Fibroblast of lung (primary cell): ENCODE measurements at regions not wholly inside any gene's neighbourhood (a gene's known extent, or its start where the extent isn't known, plus 50 kb on each side); places are given as distances from the start of the nearest gene placed in this dataset.
A peak's percentile ranks its signal among the peaks of the same experiment; 100 is the strongest.

Experiments used
- DNase-seq, 2 donors: peaks; one replicate each; pipeline versions ENCODE4 v3.0.0 to v3.0.0-alpha.2; 2010; ENCODE audit warnings: low read depth in 2 of 2
- H2AFZ ChIP-seq: 2 replicates; pipeline ENCODE4 v1.5.1; 2012; ENCODE audit warnings: low read length, control low read depth, inconsistent platforms
- H3K27ac ChIP-seq: 2 replicates; pipeline ENCODE4 v1.5.1; 2011; ENCODE audit warnings: low read length, control low read depth; ENCODE audit not compliant: insufficient read depth
- H3K27me3 ChIP-seq: 2 replicates; pipeline ENCODE4 v1.5.1; 2011; ENCODE audit warnings: mild to moderate bottlenecking, low read length; ENCODE audit not compliant: control insufficient read depth, insufficient read depth
- H3K36me3 ChIP-seq: 2 replicates; pipeline ENCODE4 v1.5.1; 2011; ENCODE audit warnings: low read length; ENCODE audit not compliant: control insufficient read depth, insufficient read depth
- H3K4me1 ChIP-seq: 2 replicates; pipeline ENCODE4 v1.5.1; 2011; ENCODE audit warnings: low read length; ENCODE audit not compliant: control insufficient read depth, insufficient read depth; ENCODE audit errors: extremely low read depth
- H3K4me2 ChIP-seq: 2 replicates; pipeline ENCODE4 v1.5.1; 2011; ENCODE audit warnings: low read length, control low read depth; ENCODE audit not compliant: insufficient read depth; ENCODE audit errors: extremely low read depth
- H3K4me3 ChIP-seq, 4 experiments: fragments of 200-600 bp in 1 of 4; sonication (generic) in 1 of 4; replicated peaks in 1 of 4; 2 replicates each; pipeline ENCODE4 v1.5.1; 2011 to 2016; ENCODE audit warnings: low read length in 4 of 4, low read depth in 3 of 4, mild to moderate bottlenecking in 3 of 4, control low read depth in 2 of 4, inconsistent platforms in 1 of 4, mixed read lengths in 1 of 4; ENCODE audit not compliant: insufficient read depth in 1 of 4; ENCODE audit errors: control extremely low read depth in 1 of 4
- H3K79me2 ChIP-seq: 2 replicates; pipeline ENCODE4 v1.5.1; 2012; ENCODE audit warnings: mild to moderate bottlenecking, low read length, inconsistent platforms; ENCODE audit not compliant: control insufficient read depth, insufficient read depth
- H3K9ac ChIP-seq: 2 replicates; pipeline ENCODE4 v1.5.1; 2011; ENCODE audit warnings: mild to moderate bottlenecking, low read length, control low read depth; ENCODE audit not compliant: insufficient read depth
- H3K9me3 ChIP-seq: 2 replicates; pipeline ENCODE4 v1.5.1; 2012; ENCODE audit warnings: low read depth, low read length; ENCODE audit not compliant: control insufficient read depth, insufficient read depth
- H4K20me1 ChIP-seq: 2 replicates; pipeline ENCODE4 v1.5.1; 2011; ENCODE audit warnings: low read length; ENCODE audit not compliant: control insufficient read depth, insufficient read depth; ENCODE audit errors: extremely low read depth
- CTCF ChIP-seq, 2 donors: IDR thresholded peaks in 1 of 2; conservative IDR thresholded peaks in 1 of 2; 1 replicate in 1 of 2; 2 replicates in 1 of 2; pipeline ENCODE4 v1.5.1; 2011 to 2012; ENCODE audit warnings: low read length in 2 of 2, control low read depth in 1 of 2, inconsistent platforms in 1 of 2, low read depth in 1 of 2, mild to moderate bottlenecking in 1 of 2
- EZH2 ChIP-seq: IDR thresholded peaks from 2 replicates; pipeline ENCODE4 v1.5.1; 2012; ENCODE audit warnings: low read length, control low read depth, mild to moderate bottlenecking; ENCODE audit errors: missing control alignments

GRCh38 chr2:150643114-150643725 lies 155.8 kb upstream of the RND3 start:
- H3K36me3 ChIP-seq, result no peaks in the 10 kb centered on the region
- no peak overlapping the region for H3K4me2 ChIP-seq
- peak in 1 of 2 donors; percentile 94 for DNase-seq
- no peaks in the 10 kb centered on the region for H3K27me3 ChIP-seq
- H2AFZ ChIP-seq, result no peak overlapping the region
- no peak overlapping the region for H3K9ac ChIP-seq
- H3K27ac ChIP-seq, result peak overlapping the region; percentile 76
- H3K9me3 ChIP-seq, result no peaks in the 10 kb centered on the region
- no peak for TF ChIP-seq CTCF (conservative IDR thresholded peaks at IDR 0.05 in 1 of 2, IDR thresholded peaks at IDR 0.05 in 1 of 2; ENCODE audit: low read depth in 1 of 2, low read length in 2 of 2)
- no peak for TF ChIP-seq EZH2
- no peaks in the 10 kb centered on the region for H4K20me1 ChIP-seq
- no peak overlapping the region for H3K4me3 ChIP-seq
- no peaks in the 10 kb centered on the region for H3K79me2 ChIP-seq
- peaks cover 12% of the 10 kb centered on the region for H3K4me1 ChIP-seq

- no peak overlapping the region for H3K9ac ChIP-seq
- peak overlapping the region; percentile 30 for H3K4me2 ChIP-seq
- H3K27ac ChIP-seq, result peak overlapping the region; percentile 48
- H3K4me1 ChIP-seq, result peaks cover 12% of the 10 kb centered on the region
- DNase-seq, result peak; percentile 35 to 67
- no peaks in the 10 kb centered on the region for H3K36me3 ChIP-seq
- peak overlapping the region in 3 of 4 experiments; percentile 1 to 32 (median 24) for H3K4me3 ChIP-seq
- H3K27me3 ChIP-seq, result no peaks in the 10 kb centered on the region
- TF ChIP-seq EZH2 (no peak), CTCF (conservative IDR thresholded peaks at IDR 0.05 in 1 of 2, IDR thresholded peaks at IDR 0.05 in 1 of 2; ENCODE audit: low read depth in 1 of 2, low read length in 2 of 2) (no peak)
- H3K9me3 ChIP-seq, result no peaks in the 10 kb centered on the region
- H4K20me1 ChIP-seq, result no peaks in the 10 kb centered on the region
- no peaks in the 10 kb centered on the region for H3K79me2 ChIP-seq
- peak overlapping the region; percentile 88 for H2AFZ ChIP-seq
These were observed 152.6 kb upstream of the RND3 start for GRCh38 chr2:150640039-150640438.

DNA sequence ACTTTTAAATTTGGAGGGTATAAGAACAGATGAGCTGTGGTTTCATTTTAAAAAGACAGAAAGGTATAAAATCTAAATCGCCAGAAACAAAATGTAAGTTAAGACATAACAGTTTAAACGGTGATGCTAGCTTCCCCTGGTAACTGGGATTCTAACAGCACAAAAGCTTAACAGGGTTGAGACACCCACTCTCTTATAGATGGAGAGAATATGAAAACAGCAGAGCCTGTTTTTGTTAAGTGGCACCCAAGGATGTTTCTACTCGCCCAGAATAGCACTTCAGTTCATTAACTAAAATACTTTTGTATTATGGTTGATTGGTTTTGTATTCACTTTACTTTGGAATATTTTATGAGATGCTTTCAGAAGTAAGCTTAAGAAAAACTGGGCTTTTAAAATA lies 151.9 kb upstream of the RND3 start:
- Histone ChIP-seq H3K79me2 (no peaks in the 10 kb centered on the region), H3K36me3 (no peaks in the 10 kb centered on the region), H3K9me3 (no peaks in the 10 kb centered on the region), H3K4me2 (peak overlapping the region; percentile 30), H2AFZ (peak overlapping the region; percentile 64), H3K4me3 (peak overlapping the region in 1 of 4 experiments; percentile 1), H3K27ac (no peak overlapping the region), H4K20me1 (no peaks in the 10 kb centered on the region), H3K4me1 (peaks cover 9% of the 10 kb centered on the region), H3K27me3 (no peaks in the 10 kb centered on the region), H3K9ac (no peak overlapping the region)
- DNase-seq, result peak in 1 of 2 donors; percentile 5
- no peak for TF ChIP-seq CTCF (conservative IDR thresholded peaks at IDR 0.05 in 1 of 2, IDR thresholded peaks at IDR 0.05 in 1 of 2; ENCODE audit: low read depth in 1 of 2, low read length in 2 of 2)
